ENCODE measurements at regions not wholly inside any gene's neighbourhood (a gene's known extent, or its start where the extent isn't known, plus 50 kb on each side); places are given as distances from the start of the nearest gene placed in this dataset.
"Not testable (repeated sequence)": the region's sequence is repeated elsewhere in the genome, so short reads cannot be mapped to it uniquely, and the experiment has no call there.

- ATAC-seq (no peak), DNase-seq (ENCODE audit: low spot score in 2 of 2) (no peak)
- Mint-ChIP-seq H3K36me3 (no peaks in the 10 kb centered on the region), H3K27ac (peak overlapping the region in 1 of 2 donors; percentile 29), H3K9me3 (no peaks in the 10 kb centered on the region)
Observed at GRCh38 chr6:147660334-147661311, 152.1 kb downstream of the SAMD5 start.

DNA sequence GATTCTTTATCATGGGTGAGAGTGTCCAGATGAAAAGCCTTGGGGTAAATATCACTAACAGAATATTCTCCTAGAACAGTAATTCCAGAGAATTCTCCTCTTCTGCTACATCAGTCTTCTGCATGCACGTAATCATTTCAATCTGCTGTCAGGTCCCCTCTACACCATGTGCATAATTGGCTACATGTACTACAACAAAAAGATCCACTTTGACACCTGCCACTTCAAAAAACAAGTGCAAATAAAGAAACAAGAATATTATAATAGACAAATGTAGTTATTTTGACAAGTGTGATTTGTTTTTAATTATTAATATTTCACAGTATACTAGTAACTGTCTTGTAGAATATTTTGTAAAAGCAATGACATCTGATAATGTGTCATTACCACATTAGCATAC lies 154.2 kb downstream of the SAMD5 start:
- H3K9me3 Mint-ChIP-seq: no peaks in the 10 kb centered on the region
- H3K27ac Mint-ChIP-seq: no peak overlapping the region
- DNase-seq (ENCODE audit: low spot score in 2 of 2) (no peak), ATAC-seq (no peak)
- no peaks in the 10 kb centered on the region for H3K36me3 Mint-ChIP-seq

GRCh38 chr6:147664092-147664491 lies 155.6 kb downstream of the SAMD5 start:
- Mint-ChIP-seq H3K27ac (no peak overlapping the region), H3K36me3 (no peaks in the 10 kb centered on the region), H3K9me3 (no peaks in the 10 kb centered on the region)
- ATAC-seq: no peak
- DNase-seq (ENCODE audit: low spot score in 2 of 2): no peak

DNA sequence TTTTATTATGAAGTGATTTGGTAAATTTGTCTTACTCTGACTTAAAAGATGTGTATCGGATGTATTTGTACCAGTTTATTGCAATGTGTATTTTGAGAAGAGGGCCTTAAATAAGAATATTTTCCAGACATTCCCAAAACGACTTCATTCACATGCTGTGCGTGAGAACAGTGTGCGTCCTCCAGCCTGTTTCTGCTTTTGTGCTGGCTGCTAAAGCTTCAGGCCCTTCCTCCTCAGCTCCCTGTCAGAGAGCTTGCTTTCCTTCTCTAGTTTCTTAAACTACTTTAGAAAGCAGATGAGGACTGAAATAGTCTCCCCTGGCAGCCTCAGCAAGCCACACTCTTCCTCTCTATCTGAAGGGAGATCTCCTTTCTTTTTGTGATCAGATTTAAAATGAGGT lies 157.8 kb downstream of the SAMD5 start:
- DNase-seq (ENCODE audit: low spot score in 2 of 2): no peak
- Mint-ChIP-seq H3K9me3 (peaks cover 7 to 14% of the 10 kb centered on the region in 2 donors), H3K27ac (no peak overlapping the region), H3K36me3 (no peaks in the 10 kb centered on the region)
- no peak for ATAC-seq

GRCh38 chr6:147667082-147667481 lies 158.6 kb downstream of the SAMD5 start:
- no peak overlapping the region for H3K27ac Mint-ChIP-seq
- peaks cover 7 to 14% of the 10 kb centered on the region in 2 donors for H3K9me3 Mint-ChIP-seq
- no peaks in the 10 kb centered on the region for H3K36me3 Mint-ChIP-seq
- DNase-seq (ENCODE audit: low spot score in 2 of 2) (no peak), ATAC-seq (no peak)

GRCh38 chr6:147674099-147674498 lies 165.6 kb downstream of the SAMD5 start:
- DNase-seq (ENCODE audit: low spot score in 2 of 2) (no peak), ATAC-seq (no peak)
- Mint-ChIP-seq H3K27ac (no peak overlapping the region), H3K9me3 (peaks cover 7 to 14% of the 10 kb centered on the region in 2 donors), H3K36me3 (no peaks in the 10 kb centered on the region)

DNA sequence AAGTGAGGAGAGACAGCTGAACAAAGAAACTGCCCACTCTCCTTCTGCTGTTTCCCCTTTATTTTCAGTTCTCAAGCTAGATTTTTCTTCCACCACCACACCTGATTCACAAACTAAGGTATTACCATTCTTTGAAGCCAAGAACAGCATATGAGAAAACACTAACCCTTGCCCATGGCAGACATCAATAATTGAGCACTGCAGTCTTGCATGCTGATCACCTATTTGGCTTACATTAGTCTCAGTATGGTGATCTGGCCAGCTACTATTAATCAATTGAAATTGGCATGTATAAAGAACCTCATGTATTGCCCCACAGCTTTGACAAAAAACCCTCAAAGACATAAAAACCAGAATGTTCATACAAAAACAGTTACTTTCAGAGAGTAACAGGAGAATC lies 166.3 kb downstream of the SAMD5 start:
- H3K36me3 Mint-ChIP-seq: no peaks in the 10 kb centered on the region
- DNase-seq (ENCODE audit: low spot score in 2 of 2) (no peak), ATAC-seq (no peak)
- peaks cover 5 to 10% of the 10 kb centered on the region in 2 donors for H3K9me3 Mint-ChIP-seq
- H3K27ac Mint-ChIP-seq: no peak overlapping the region

GRCh38 chr6:147675281-147675680 lies 166.8 kb downstream of the SAMD5 start:
- H3K9me3 Mint-ChIP-seq: peaks cover 3 to 7% of the 10 kb centered on the region in 2 donors

GRCh38 chr6:147676495-147677199 lies 168.2 kb downstream of the SAMD5 start:
- H3K9me3 Mint-ChIP-seq: no peaks in the 10 kb centered on the region
- H3K27ac Mint-ChIP-seq: no peak overlapping the region
- H3K36me3 Mint-ChIP-seq: no peaks in the 10 kb centered on the region
- ATAC-seq (no peak), DNase-seq (ENCODE audit: low spot score in 2 of 2) (no peak)

More at GRCh38 chr6:147675281-147675680, 166.8 kb downstream of the SAMD5 start:
- ATAC-seq (no peak), DNase-seq (ENCODE audit: low spot score in 2 of 2) (no peak)
- no peak overlapping the region for H3K27ac Mint-ChIP-seq
- no peaks in the 10 kb centered on the region for H3K36me3 Mint-ChIP-seq

GRCh38 chr6:147677647-147678046 lies 169.2 kb downstream of the SAMD5 start:
- ATAC-seq (no peak), DNase-seq (ENCODE audit: low spot score in 2 of 2) (no peak)
- H3K36me3 Mint-ChIP-seq: no peaks in the 10 kb centered on the region
- H3K27ac Mint-ChIP-seq: no peak overlapping the region
- peaks cover 0 to 3% of the 10 kb centered on the region in 2 donors for H3K9me3 Mint-ChIP-seq

- no peak for ATAC-seq
- H3K9me3 Mint-ChIP-seq: peaks cover 0 to 3% of the 10 kb centered on the region in 2 donors
- H3K27ac Mint-ChIP-seq: no peak overlapping the region
- no peaks in the 10 kb centered on the region for H3K36me3 Mint-ChIP-seq
- no peak for DNase-seq (ENCODE audit: low spot score in 2 of 2)
Observed at GRCh38 chr6:147678253-147678652, 169.8 kb downstream of the SAMD5 start.

GRCh38 chr6:147684906-147685305 lies 176.4 kb downstream of the SAMD5 start:
- H3K27ac Mint-ChIP-seq: no peak overlapping the region
- H3K36me3 Mint-ChIP-seq: no peaks in the 10 kb centered on the region
- peaks cover 0 to 3% of the 10 kb centered on the region in 2 donors for H3K9me3 Mint-ChIP-seq
- DNase-seq (ENCODE audit: low spot score in 2 of 2) (no peak), ATAC-seq (no peak)

- Mint-ChIP-seq H3K9me3 (no peaks in the 10 kb centered on the region), H3K36me3 (no peaks in the 10 kb centered on the region), H3K27ac (no peak overlapping the region)
- ATAC-seq (no peak), DNase-seq (ENCODE audit: low spot score in 2 of 2) (no peak)
Observed at GRCh38 chr6:147689398-147689797, 180.9 kb downstream of the SAMD5 start.

- no peak overlapping the region for H3K27ac Mint-ChIP-seq
- no peak for DNase-seq (ENCODE audit: low spot score in 2 of 2)
- no peaks in the 10 kb centered on the region for H3K9me3 Mint-ChIP-seq
- ATAC-seq: no peak
- H3K36me3 Mint-ChIP-seq: no peaks in the 10 kb centered on the region
Observed at GRCh38 chr6:147691446-147691845, 183.0 kb downstream of the SAMD5 start.

DNA sequence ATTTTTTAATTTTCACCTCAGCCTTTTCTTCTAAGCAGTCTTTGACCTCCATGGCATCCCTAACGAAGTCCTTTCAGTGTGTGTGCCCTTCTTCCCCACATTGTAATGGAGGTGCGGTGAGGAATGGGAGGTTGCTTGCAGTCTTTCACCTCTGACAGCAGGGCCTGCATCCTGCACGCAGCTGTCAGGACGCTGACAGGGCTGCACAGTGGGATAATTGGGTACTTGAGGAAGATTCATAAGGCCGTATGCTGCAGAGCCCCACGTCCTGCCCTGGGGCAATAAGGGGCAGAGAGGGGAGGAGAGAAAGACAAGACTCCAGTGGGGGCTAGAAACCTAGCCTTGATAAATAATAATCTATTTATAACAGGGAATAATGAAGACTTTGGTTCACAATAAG lies 184.7 kb downstream of the SAMD5 start:
- ATAC-seq (no peak), DNase-seq (ENCODE audit: low spot score in 2 of 2) (no peak)
- Mint-ChIP-seq H3K9me3 (no peaks in the 10 kb centered on the region), H3K27ac (no peak overlapping the region), H3K36me3 (no peaks in the 10 kb centered on the region)

GRCh38 chr6:147694556-147694955 lies 186.1 kb downstream of the SAMD5 start:
- H3K27ac Mint-ChIP-seq; H3K9me3 Mint-ChIP-seq; DNase-seq (ENCODE audit: low spot score in 2 of 2); ATAC-seq; H3K36me3 Mint-ChIP-seq: not testable (repeated sequence)

DNA sequence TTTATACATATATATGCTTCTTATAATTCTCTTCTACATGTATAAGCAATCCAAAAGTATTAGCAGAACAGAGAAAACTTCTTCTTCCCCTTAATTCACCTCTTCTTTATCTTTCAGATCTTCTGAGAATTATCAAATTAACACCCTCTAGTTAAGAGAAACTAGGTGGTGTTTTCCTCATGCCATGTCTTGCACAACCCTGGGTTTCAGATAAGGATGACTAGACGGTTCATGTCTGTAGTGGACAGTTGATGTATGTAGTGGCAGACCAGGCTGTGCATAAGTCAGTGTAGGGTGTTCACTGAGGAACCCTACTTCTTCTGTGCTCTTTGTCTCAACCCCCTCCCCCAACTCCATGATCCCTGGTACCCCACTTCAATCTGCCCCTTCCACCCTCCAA lies 187.3 kb downstream of the SAMD5 start:
- DNase-seq (ENCODE audit: low spot score in 2 of 2): no peak
- ATAC-seq: no peak
- H3K36me3 Mint-ChIP-seq: no peaks in the 10 kb centered on the region
- no peak overlapping the region for H3K27ac Mint-ChIP-seq
- no peaks in the 10 kb centered on the region for H3K9me3 Mint-ChIP-seq

Measured in activated naive CD4-positive, alpha-beta T cell treated with anti-CD3 and anti-CD28 coated beads, Interleukin-2, amount 50 U/mL, for 72 hours (primary cell).